HepG2 (cell line): ENCODE measurements at regions not wholly inside any gene's neighbourhood (a gene's known extent, or its start where the extent isn't known, plus 50 kb on each side); places are given as distances from the start of the nearest gene placed in this dataset.

Experiments
- CTCF ChIP-seq: sonication (generic); formaldehyde crosslinking; IDR thresholded peaks from 2 replicates; pipeline ENCODE4 v1.5.0; 2020; ENCODE audit warnings: mild to moderate bottlenecking, missing genetic modification reagents, moderate library complexity
- POLR2AphosphoS5 ChIP-seq: IDR thresholded peaks from 2 replicates; pipeline ENCODE4 v1.6.1; 2012; ENCODE audit warnings: low read depth, low read length
- TCF12 ChIP-seq, 2 experiments: fragments of 450-650 bp in 1 of 2; sonication (generic) in 1 of 2; formaldehyde crosslinking in 1 of 2; IDR thresholded peaks; 2 replicates each; pipeline versions ENCODE4 v1.6.1 to v1.8.0; 2017 to 2022; ENCODE audit warnings: antibody characterized with exemption in 1 of 2, mild to moderate bottlenecking in 1 of 2, missing genetic modification reagents in 1 of 2, moderate library complexity in 1 of 2

GRCh38 chr7:111639934-111640333, 77.6 kb upstream of the IMMP2L start:
- TF ChIP-seq POLR2AphosphoS5 = no peak
- TF ChIP-seq CTCF = no peak
- TF ChIP-seq TCF12 (IDR thresholded peaks at IDR 0.05) = no peak
- TF ChIP-seq TCF12 (CRISPR knock-in tag; IDR thresholded peaks at IDR 0.05) = no peak
